Heart right ventricle (tissue), 16 donors: ENCODE measurements at regions not wholly inside any gene's neighbourhood (a gene's known extent, or its start where the extent isn't known, plus 50 kb on each side); places are given as distances from the start of the nearest gene placed in this dataset.

ENCODE experiments used
- ATAC-seq, 8 donors: fragments of 200-7000 bp; cut with Tn5 transposase; one replicate each; pipeline ENCODE4 v1.9.1; 2020; ENCODE audit warnings: mild to moderate bottlenecking in 8 of 8, moderate library complexity in 8 of 8, moderate number of reproducible peaks in 1 of 8
- DNase-seq, 2 donors: peaks; one replicate each; pipeline ENCODE4 v3.0.0-alpha.2; 2020
- H3K27ac ChIP-seq, 10 donors: fragments of 200-600 bp; sonication (generic) in 2 of 10; one replicate each; pipeline versions ENCODE4 v1.5.0 to v1.8.0; 2020 to 2022; ENCODE audit warnings: mild to moderate bottlenecking in 3 of 10
- H3K27me3 ChIP-seq, 7 donors: fragments of 200-600 bp; one replicate each; pipeline ENCODE4 v1.8.0; 2021 to 2022; ENCODE audit warnings: mild to moderate bottlenecking in 2 of 7
- H3K36me3 ChIP-seq, 9 donors: fragments of 200-600 bp; sonication (generic) in 1 of 9; one replicate each; pipeline versions ENCODE4 v1.5.0 to v1.8.0; 2020 to 2022; ENCODE audit warnings: mild to moderate bottlenecking in 2 of 9
- H3K4me1 ChIP-seq, 9 donors: fragments of 200-600 bp; sonication (generic) in 1 of 9; one replicate each; pipeline versions ENCODE4 v1.5.0 to v1.8.0; 2020 to 2022; ENCODE audit warnings: mild to moderate bottlenecking in 4 of 9
- H3K4me3 ChIP-seq, 10 donors: fragments of 200-600 bp; sonication (generic) in 2 of 10; one replicate each; pipeline versions ENCODE4 v1.5.0 to v1.8.0; 2020 to 2022; ENCODE audit warnings: mild to moderate bottlenecking in 7 of 10, moderate library complexity in 2 of 10
- H3K9me3 ChIP-seq, 11 donors: fragments of 200-600 bp in 10 of 11; sonication (generic) in 2 of 11; one replicate each; pipeline versions ENCODE4 v1.5.0 to v1.8.0; 2013 to 2022; ENCODE audit warnings: mild to moderate bottlenecking in 2 of 11, control low read depth in 1 of 11, moderate library complexity in 1 of 11
- WGBS, 2 donors: extraction: QIAGEN DNeasy Blood & Tissue Kit; methylation state at CpG; one replicate each; pipeline ENCODE4 v1.1.7; 2013; ENCODE audit warnings: inconsistent platforms in 1 of 2; 5-methylcytosine and 5-hydroxymethylcytosine counted together
- intact Hi-C, 10 donors: fragments of 100-400 bp; cut with DNase I; formaldehyde crosslinking; loops; one replicate each; pipeline versions ENCODE4 v1.11.1 to v1.14.2; 2022
- TF ChIP-seq, protein P1 (sequence below), 9 donors: fragments of 200-600 bp; sonication (generic) in 2 of 9; IDR thresholded peaks; one replicate each; pipeline versions ENCODE4 v1.5.0 to v1.8.0; 2021 to 2022; ENCODE audit warnings: antibody characterized with exemption in 9 of 9, mild to moderate bottlenecking in 5 of 9, moderate library complexity in 1 of 9
- donor health status: Arrhythmogenic right ventricular cardiomyopathy.
- donor health status: ischemic (EF 13 %, LVEDD 7.1; RV severe dilation, severe dysfunction).
- donor health status: healthy with polysubstance abuse.
- donor health status: DM: no; HTN: yes; CAD: no.
- donor health status: DM: no; HTN: no; CAD: no.
- donor health status: ischemic (EF 25% LVEDD 6.9; RV normal size, moderate dysfunction).
- donor health status: ischemic (EF 25% LVEDD 5.7; RV mildly dilated, moderate dysfunction).
- donor health status: healthy.
- donor health status: DM: yes; HTN: yes; CAD: no.
- donor health status: Ischemic cardiomyopathy.
- donor health status: ischemic (EF 35%, LVEDD 5.7; RV mildly dilated, moderate dysfunction).
- donor health status: nonischemic (EF 11% LVEDD 7.7; RV severe dilation, severe dysfunction).
- donor health status: DM: yes; HTN: yes; CAD: no.
- donor health status: PGD.
- donor health status: ischemic (EF 29% LVEDD 5.4; RV normal size, mild dysfunction).
- donor health status: nonischemic (EF 23%, LVEDD 6.1; RV moderate dilation, normal function).

DNA sequence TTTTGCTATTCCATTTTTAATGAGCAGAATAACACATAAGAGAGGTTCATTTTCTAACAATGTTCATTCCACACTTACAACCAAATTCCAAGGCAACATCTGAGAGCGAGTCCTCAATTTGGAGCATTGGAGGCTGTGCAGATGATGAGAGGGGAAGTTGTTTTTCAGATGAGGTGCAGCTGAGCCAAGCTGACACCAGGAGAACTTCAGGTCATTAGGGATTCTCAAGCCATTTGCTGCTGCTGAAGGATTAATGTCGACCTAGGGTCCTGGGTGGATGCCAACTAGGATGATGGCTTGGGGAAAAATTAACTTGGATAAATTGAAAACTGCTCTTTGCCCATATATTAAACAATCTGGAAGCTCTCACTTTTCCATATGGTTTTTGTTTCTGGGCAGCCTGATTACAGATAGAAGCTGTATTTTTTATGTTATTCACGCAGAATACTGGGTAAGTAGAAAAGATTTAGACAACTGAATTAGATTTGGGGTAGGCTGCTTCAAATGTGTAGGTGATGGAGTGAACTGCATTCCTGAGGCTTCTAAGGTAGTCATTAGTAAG lies 206.4 kb upstream of the SLC39A10 start:
- DNase-seq (peak in 1 of 2 donors; percentile 6), ATAC-seq (peak in 6 of 8 donors; percentile 35 to 75 (median 56))
- Histone ChIP-seq H3K36me3 (no peaks in the 10 kb centered on the region), H3K27me3 (no peaks in the 10 kb centered on the region), H3K9me3 (no peaks in the 10 kb centered on the region), H3K4me3 (no peak overlapping the region), H3K27ac (peak overlapping the region in 5 of 10 donors; percentile 4 to 47 (median 39)), H3K4me1 (no peaks in the 10 kb centered on the region)
- 60 to 64% methylated on average over 3 of the region's 3 CpGs for WGBS, 2 donors
- TF ChIP-seq, protein P1, sequence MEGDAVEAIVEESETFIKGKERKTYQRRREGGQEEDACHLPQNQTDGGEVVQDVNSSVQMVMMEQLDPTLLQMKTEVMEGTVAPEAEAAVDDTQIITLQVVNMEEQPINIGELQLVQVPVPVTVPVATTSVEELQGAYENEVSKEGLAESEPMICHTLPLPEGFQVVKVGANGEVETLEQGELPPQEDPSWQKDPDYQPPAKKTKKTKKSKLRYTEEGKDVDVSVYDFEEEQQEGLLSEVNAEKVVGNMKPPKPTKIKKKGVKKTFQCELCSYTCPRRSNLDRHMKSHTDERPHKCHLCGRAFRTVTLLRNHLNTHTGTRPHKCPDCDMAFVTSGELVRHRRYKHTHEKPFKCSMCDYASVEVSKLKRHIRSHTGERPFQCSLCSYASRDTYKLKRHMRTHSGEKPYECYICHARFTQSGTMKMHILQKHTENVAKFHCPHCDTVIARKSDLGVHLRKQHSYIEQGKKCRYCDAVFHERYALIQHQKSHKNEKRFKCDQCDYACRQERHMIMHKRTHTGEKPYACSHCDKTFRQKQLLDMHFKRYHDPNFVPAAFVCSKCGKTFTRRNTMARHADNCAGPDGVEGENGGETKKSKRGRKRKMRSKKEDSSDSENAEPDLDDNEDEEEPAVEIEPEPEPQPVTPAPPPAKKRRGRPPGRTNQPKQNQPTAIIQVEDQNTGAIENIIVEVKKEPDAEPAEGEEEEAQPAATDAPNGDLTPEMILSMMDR (IDR thresholded peaks at IDR 0.05) = no peak
- intact Hi-C loops = loop anchor here in 1 of 10 donors (5.0 kb wide), 1 partner anchor 1978 kb away; no protein-coding TSS in a partner anchor

DNA sequence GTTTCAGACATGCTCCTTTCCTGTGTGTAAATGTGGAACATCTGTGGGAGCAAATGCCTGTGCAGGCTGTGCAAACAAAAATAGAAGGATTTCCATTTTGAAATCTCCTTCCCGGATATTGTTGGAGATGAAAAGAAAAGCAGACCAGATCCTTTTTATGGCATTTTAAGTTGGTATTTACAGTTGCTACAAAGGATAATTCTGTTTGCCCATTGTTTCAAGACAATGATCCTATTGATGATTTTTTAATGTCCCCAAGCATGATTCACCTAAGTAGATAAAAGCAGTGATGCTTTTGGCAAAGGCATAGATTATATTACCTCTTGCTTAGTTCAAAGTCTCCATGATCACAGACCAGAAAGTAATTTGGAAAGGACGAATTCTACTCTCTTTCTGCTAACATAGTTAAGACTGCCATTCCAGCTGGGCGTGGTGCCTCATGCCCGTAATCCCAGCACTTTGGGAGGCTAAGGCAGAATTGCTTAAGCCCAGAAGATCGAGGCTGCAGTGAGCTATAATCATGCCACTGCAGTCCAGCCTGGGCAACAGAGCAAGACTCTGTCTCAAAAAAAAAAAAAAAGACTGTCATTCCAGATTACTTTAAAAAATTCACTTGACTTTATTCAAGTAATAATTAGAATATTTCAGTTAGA lies 209.6 kb upstream of the SLC39A10 start:
- no peak for ATAC-seq
- no peaks in the 10 kb centered on the region for H3K4me1 ChIP-seq
- TF ChIP-seq, protein P1 (IDR thresholded peaks at IDR 0.05) = no peak
- no peak overlapping the region for H3K4me3 ChIP-seq
- H3K27me3 ChIP-seq = no peaks in the 10 kb centered on the region
- no peaks in the 10 kb centered on the region for H3K36me3 ChIP-seq
- no peak overlapping the region for H3K27ac ChIP-seq
- intact Hi-C loops = no loop called here
- 69 to 71% methylated on average over 5 of the region's 5 CpGs for WGBS, 2 donors
- H3K9me3 ChIP-seq = peaks cover 0 to 5% (median 4%) of the 10 kb centered on the region in 11 donors
- DNase-seq = no peak

DNA sequence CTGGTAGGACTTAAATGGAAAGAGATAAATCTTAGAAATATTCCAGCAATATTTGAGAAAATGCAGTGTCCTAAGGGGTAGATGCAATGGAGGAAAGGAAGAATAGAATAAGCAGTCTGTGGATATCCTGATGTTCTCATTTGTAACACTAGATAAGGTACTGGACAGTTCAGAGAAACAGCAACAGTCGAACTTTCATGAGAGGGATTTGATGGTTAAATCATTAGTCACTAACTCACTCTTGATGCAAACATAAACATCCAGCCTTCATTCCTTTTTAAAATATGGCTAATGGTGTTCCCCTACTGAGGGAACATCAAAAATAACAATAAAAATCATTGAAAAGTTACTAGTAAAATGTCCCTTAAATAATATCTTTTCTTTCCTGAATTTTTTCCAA lies 211.4 kb upstream of the SLC39A10 start:
- H3K9me3 ChIP-seq = peaks cover 0 to 23% (median 13%) of the 10 kb centered on the region in 11 donors
- no peaks in the 10 kb centered on the region for H3K36me3 ChIP-seq
- intact Hi-C loops = no loop called here
- H3K27ac ChIP-seq = no peak overlapping the region
- H3K4me3 ChIP-seq = no peak overlapping the region
- no peaks in the 10 kb centered on the region for H3K27me3 ChIP-seq
- TF ChIP-seq, protein P1 (IDR thresholded peaks at IDR 0.05) = no peak
- WGBS, 2 donors = 54 to 59% methylated on average over 1 of the region's 1 CpG
- ATAC-seq (no peak), DNase-seq (no peak)
- no peaks in the 10 kb centered on the region for H3K4me1 ChIP-seq

GRCh38 chr2:195443926-195444325 lies 213.1 kb upstream of the SLC39A10 start:
- H3K9me3 ChIP-seq = peaks cover 0 to 28% (median 13%) of the 10 kb centered on the region in 11 donors
- H3K4me1 ChIP-seq = no peaks in the 10 kb centered on the region
- DNase-seq (no peak), ATAC-seq (no peak)
- WGBS, 2 donors = 45 to 64% methylated on average over 2 of the region's 2 CpGs
- H3K27me3 ChIP-seq = no peaks in the 10 kb centered on the region
- TF ChIP-seq, protein P1 (IDR thresholded peaks at IDR 0.05) = no peak
- no peaks in the 10 kb centered on the region for H3K36me3 ChIP-seq
- H3K4me3 ChIP-seq = no peak overlapping the region
- intact Hi-C loops = no loop called here
- H3K27ac ChIP-seq = no peak overlapping the region
